ENCODE measurements at regions not wholly inside any gene's neighbourhood (a gene's known extent, or its start where the extent isn't known, plus 50 kb on each side); places are given as distances from the start of the nearest gene placed in this dataset.

- Histone ChIP-seq H3K27ac (ENCODE audit: insufficient read depth, low read length) (no peak overlapping the region), H3K27me3 (ENCODE audit: control insufficient read depth, insufficient read depth, low read length) (peaks cover 3% of the 10 kb centered on the region; the same call in 1 of the 2 replicates), H3K14ac (replicated peaks; ENCODE audit: low read depth, low read length) (no peak overlapping the region), H4K91ac (ENCODE audit: insufficient read depth, low read depth, low read length) (no peak overlapping the region), H4K20me1 (ENCODE audit: insufficient read depth, low read length) (no peaks in the 10 kb centered on the region), H3K4me1 (ENCODE audit: control insufficient read depth, insufficient read depth, low read length) (peaks cover 7% of the 10 kb centered on the region), H3K56ac (ENCODE audit: extremely low read depth, insufficient read depth, low read length) (no peak overlapping the region), H2BK5ac (ENCODE audit: low read depth, low read length, poor library complexity, severe bottlenecking) (no peak overlapping the region), H3K9ac (ENCODE audit: low read depth, low read length) (no peak overlapping the region), H3K23ac (ENCODE audit: low read depth, low read length) (no peak overlapping the region), H3K4me3 (ENCODE audit: insufficient read depth, low read depth, low read length) (no peak overlapping the region), H2AK5ac (ENCODE audit: low read depth, low read length) (no peak overlapping the region), H3K9me3 (ENCODE audit: control insufficient read depth, insufficient read depth, low read length) (no peaks in the 10 kb centered on the region), H2BK120ac (ENCODE audit: low read depth, low read length) (no peak overlapping the region), H2AFZ (replicated peaks; ENCODE audit: low read length, poor library complexity) (peak overlapping the region; percentile 68), H4K5ac (ENCODE audit: low read depth, low read length) (no peak overlapping the region), H2AK9ac (replicated peaks; ENCODE audit: low read depth, low read length, poor library complexity) (no peak overlapping the region), H2BK15ac (ENCODE audit: low read depth, low read length) (no peak overlapping the region; the same call in 2 of the 3 replicates), H3K4me2 (ENCODE audit: low read depth, low read length) (no peak overlapping the region), H3K4ac (ENCODE audit: low read depth, low read length) (no peak overlapping the region), H3K36me3 (ENCODE audit: control insufficient read depth, insufficient read depth, low read length) (no peaks in the 10 kb centered on the region), H4K8ac (ENCODE audit: low read depth in 2 of 2, low read length in 2 of 2) (no peak overlapping the region), H3K9me1 (ENCODE audit: insufficient read depth, low read length) (0 out of 2 replicates have a peak, but pooled peaks cover 2% of the 10 kb centered on the region), H3K79me1 (ENCODE audit: low read depth in 1 of 2, low read length in 2 of 2) (no peaks in the 10 kb centered on the region), H2BK20ac (ENCODE audit: low read depth, low read length) (no peak overlapping the region), H3K18ac (ENCODE audit: low read depth, low read length) (no peak overlapping the region)
- ChIA-PET CTCF (no interaction called here), POLR2A (ENCODE audit: unreplicated experiment) (no interaction called here)
- dilution Hi-C loops (cut with HindIII; ENCODE audit: low sequenced_read_pairs, unreplicated experiment) (no loop called here), intact Hi-C loops (cut with micrococcal nuclease) (no loop called here), in situ Hi-C loops (cut with MboI; ENCODE audit: low sequenced_read_pairs) (no loop called here)
- DNase-seq: peak; percentile 84
- no TSS peak for BruUV-seq (replicated peaks)
- WGBS, 2 experiments (ENCODE audit: extremely low coverage in 2 of 2, insufficient read length in 1 of 2): 29% methylated on average over 4 of the region's 9 CpGs; no CpG with 5 or more reads in 1 of the 2 experiments
- peak; percentile 82 for ATAC-seq (ENCODE audit: low read depth)
- TF ChIP-seq CEBPB (IDR thresholded peaks at IDR 0.05; ENCODE audit: low read depth, low read length): peak; percentile 55
- 0 out of 2 replicates have a peak, but pooled peaks have one; percentile 17 for TF ChIP-seq NFE2L2 (IDR thresholded peaks at IDR 0.05; ENCODE audit: low read depth, low read length)
- no peak for TF ChIP-seq SMC3 (IDR thresholded peaks at IDR 0.05; ENCODE audit: low read depth, low read length)
These were observed 90.8 kb downstream of the FAM50B start for GRCh38 chr6:3939964-3940363.

All from IMR-90 (cell line).